ELR (cell line): ENCODE measurements at regions not wholly inside any gene's neighbourhood (a gene's known extent, or its start where the extent isn't known, plus 50 kb on each side); places are given as distances from the start of the nearest gene placed in this dataset.
A peak's percentile ranks its signal among the peaks of the same experiment; 100 is the strongest.
"Not testable (repeated sequence)": the region's sequence is repeated elsewhere in the genome, so short reads cannot be mapped to it uniquely, and the experiment has no call there.

ENCODE experiments used
- DNase-seq: peaks from one replicate; pipeline ENCODE4 v3.0.0-alpha.2; 2015; ENCODE audit warnings: low read depth

GRCh38 chr4:127400731-127401346 is 231.9 kb upstream of the INTU start:
- peak; percentile 70 for DNase-seq

DNA sequence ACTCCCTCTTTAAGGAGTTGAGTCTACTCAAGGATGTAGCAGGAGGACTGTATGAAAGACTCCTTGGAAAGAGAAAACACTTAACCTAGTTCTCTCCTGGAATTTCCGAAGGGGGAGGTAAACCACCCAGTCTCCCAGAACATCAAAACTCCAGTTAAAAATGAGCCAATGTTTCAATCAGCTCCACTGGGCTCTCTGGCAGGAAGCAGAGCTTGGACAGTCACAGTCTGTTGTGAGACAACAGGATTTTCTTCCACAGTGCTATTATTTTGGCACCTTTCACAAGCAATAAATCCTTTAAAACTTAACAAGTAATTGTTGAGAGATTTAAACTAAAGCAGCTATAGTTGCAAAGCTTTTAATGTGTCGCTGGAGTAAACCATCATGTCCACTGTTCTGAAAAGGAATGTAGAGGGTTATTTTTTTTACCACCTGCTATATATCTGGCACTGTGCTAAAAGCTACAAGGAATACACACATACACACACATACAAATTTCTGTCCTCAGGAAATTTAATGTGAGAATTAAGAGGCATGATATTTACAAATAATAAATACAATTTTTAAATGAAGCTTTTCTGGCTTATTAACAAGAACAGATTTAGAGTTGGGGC is 229.2 kb upstream of the INTU start:
- no peak for DNase-seq

GRCh38 chr4:127406187-127406586 is 226.6 kb upstream of the INTU start:
- DNase-seq: no peak

DNA sequence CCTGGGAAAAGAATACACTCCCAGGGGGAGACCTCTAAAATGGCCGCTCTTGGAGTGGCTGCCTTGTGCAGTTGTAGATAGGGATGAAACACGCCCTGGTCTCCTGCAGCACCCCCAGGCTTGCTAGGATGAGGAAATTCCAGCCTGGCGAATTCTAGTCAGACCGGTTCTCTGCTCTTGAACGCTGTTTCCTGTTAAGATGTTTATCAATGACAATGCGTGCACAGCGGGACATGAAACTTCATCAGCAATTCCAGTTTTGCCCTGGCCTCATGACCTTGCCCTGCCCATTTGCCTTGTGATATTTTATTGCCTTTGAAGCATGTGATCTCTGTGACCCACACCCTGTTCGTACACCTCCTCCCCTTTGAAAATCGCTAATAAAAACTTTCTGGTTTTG is 225.2 kb upstream of the INTU start:
- not testable (repeated sequence) for DNase-seq

GRCh38 chr4:127410201-127410600 is 222.6 kb upstream of the INTU start:
- no peak for DNase-seq

DNA sequence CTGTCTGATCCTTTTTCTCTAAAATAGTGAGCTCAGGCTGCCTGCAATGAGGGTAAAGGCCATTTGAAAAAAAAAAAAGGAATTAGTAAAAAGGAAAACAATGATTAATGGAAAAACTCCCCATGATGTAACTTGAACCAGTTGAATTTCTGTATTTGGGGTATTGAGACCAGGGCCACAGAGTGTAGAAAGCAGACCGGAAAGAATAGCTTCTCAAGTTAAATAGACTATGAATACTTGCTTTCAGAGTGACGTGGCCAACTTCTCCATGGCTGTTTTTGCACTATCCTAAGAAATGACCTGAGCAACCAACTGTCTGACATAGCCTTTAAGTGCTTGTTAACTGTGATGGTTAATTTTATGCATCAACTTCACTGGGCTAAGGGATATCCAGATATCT is 222.1 kb upstream of the INTU start:
- no peak for DNase-seq

DNA sequence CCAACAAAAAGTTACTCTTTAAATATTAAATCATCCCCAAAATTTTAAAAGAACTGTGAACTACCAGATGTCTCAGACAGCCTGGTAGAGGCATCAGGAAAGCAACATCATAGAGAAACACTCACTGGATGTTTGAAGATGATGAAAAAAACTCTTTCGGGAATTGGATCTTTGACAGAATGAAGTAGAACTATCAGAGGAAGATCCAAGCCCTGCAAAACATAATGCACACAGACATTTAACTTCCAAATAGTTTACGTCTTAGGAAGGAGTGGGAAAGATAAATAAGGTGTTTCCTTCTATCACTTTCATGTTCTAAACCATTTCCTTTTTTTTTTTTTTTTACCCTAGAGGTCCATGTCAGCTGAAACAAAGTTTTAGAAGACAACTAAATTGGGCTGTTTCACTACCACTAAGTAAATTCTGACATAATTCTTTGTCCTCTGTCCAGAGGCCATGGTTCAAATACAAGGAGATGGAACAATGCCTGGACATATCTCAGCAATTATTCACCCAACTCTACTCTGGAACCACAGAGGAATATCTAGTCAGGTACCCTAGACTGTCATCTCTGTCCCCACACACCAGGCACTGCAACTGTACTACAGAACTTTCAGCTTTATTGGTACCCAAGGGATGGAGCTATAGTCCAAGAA is 217.7 kb upstream of the INTU start:
- no peak for DNase-seq

- DNase-seq: no peak
Measured at GRCh38 chr4:127416115-127416514, 216.6 kb upstream of the INTU start.

GRCh38 chr4:127417885-127418535 is 214.7 kb upstream of the INTU start:
- no peak for DNase-seq

GRCh38 chr4:127419431-127419830 is 213.3 kb upstream of the INTU start:
- DNase-seq: no peak

- no peak for DNase-seq
Measured at GRCh38 chr4:127421437-127421836, 211.3 kb upstream of the INTU start.

- no peak for DNase-seq
Measured at GRCh38 chr4:127425202-127425845, 207.4 kb upstream of the INTU start.

- DNase-seq: no peak
Measured at GRCh38 chr4:127425851-127426250, 206.9 kb upstream of the INTU start.

DNA sequence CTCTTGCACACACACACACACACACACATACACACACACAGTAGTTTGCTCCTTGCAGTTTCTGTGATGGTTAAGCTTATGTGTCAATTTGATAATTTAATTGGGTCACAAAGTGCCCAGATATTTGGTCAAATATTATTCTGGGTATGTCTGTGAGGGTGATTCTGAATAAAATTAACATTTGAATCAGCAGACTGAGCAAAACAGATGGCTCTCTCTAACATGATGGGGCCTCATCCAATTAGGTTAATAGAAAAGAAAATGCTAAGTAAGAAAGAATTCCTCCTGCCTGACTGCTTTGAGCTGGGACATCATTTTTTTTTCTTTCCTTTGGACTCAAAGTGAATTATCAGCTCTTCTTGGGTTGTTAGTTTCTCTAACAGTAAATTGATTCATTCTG is 191.2 kb upstream of the INTU start:
- DNase-seq: no peak

- no peak for DNase-seq
Measured at GRCh38 chr4:127445471-127445870, 187.3 kb upstream of the INTU start.

DNA sequence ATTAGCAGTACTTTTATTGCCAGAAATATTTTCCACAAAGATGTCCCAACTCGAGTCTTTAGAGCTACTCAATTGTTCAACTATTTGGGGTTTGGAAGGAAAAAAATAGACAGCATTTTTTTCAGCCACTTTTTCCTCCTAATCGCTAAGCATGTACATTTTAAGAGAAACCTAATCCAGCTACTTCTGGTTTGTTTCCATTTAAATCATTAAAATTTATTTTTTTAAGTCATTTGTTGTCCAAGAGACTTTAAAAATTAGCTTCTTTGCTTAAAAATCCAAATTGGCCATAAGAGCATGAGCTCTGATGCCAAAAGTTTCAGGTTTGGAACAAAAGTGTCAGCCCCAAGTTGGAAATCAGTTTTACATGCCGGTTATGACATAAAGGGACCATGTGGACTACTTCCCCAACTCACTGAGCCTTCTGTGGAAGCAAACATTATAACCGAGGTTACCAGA is 186.3 kb upstream of the INTU start:
- DNase-seq: no peak

DNA sequence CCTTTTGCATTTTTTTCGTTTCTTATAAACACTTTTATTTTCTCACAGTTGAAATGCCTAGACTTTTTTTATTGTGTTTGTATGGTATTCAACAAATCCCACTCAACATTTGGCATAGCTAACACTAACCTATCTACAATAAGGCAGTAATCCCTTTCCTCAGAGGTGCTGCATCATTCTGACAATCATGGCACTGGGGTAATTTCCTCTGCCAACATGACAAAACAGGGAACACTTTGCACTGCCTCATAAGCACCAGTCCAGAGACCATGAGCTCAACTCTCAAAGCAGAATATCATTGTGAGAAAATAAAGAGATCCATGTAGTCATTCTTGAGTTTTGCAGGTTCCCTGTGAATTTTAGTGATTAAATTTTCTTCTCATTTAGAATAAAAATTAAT is 183.8 kb upstream of the INTU start:
- DNase-seq: no peak

DNA sequence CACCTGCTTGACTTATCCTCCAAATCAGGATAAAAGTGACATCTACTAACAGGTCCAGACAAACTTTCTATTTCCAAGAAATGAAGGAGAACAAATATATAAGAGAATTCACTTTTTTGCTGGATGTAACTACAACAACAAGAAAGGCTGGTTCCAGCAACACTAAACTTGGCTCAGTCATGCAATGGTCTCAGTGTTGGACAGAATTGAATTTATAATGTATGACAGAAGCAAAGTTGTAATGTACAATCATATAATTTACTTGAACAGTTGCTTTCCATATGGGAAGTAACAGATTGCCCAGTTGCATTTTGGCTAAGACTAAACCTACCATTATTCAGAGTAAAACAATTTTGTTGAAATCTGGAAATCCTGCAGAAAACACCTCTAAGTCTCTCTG is 183.3 kb upstream of the INTU start:
- DNase-seq: no peak

- no peak for DNase-seq
Measured at GRCh38 chr4:127450276-127450675, 182.5 kb upstream of the INTU start.

GRCh38 chr4:127463883-127464282 is 168.9 kb upstream of the INTU start:
- no peak for DNase-seq

GRCh38 chr4:127469542-127469941 is 163.2 kb upstream of the INTU start:
- no peak for DNase-seq

GRCh38 chr4:127469959-127470809 is 162.6 kb upstream of the INTU start:
- DNase-seq: no peak
